ENCODE measurements at regions not wholly inside any gene's neighbourhood (a gene's known extent, or its start where the extent isn't known, plus 50 kb on each side); places are given as distances from the start of the nearest gene placed in this dataset.

- POLR2A ChIA-PET = no interaction called here
Measured at GRCh38 chr10:4264209-4264865, 479.3 kb upstream of the KLF6 start.

More at GRCh38 chr10:4264209-4264865, 479.3 kb upstream of the KLF6 start:
- Mint-ChIP-seq H3K9me3 (peaks cover 15% of the 10 kb centered on the region), H3K27me3 (ENCODE audit: low read depth) (no peaks in the 10 kb centered on the region), H3K36me3 (peaks cover 3% of the 10 kb centered on the region; the same call in 1 of the 2 replicates), H3K4me1 (no peaks in the 10 kb centered on the region), H3K27ac (no peak overlapping the region), H3K4me3 (no peak overlapping the region)
- DNase-seq (ENCODE audit: low spot score) (no peak), ATAC-seq (no peak)
- CTCF ChIA-PET = no interaction called here
- TF ChIP-seq ATF1 (CRISPR knock-in tag; IDR thresholded peaks at IDR 0.05) (no peak), CTCF (IDR thresholded peaks at IDR 0.05) (no peak), ZNF532 (CRISPR knock-in tag; IDR thresholded peaks at IDR 0.05; ENCODE audit: borderline replicate concordance) (no peak), MYBL2 (CRISPR knock-in tag; IDR thresholded peaks at IDR 0.05) (no peak), RELA (CRISPR knock-in tag; IDR thresholded peaks at IDR 0.05; ENCODE audit: borderline replicate concordance) (no peak), CDX4 (CRISPR knock-in tag; IDR thresholded peaks at IDR 0.05; ENCODE audit: borderline replicate concordance) (no peak), CREM (CRISPR knock-in tag; IDR thresholded peaks at IDR 0.05) (no peak), CBFB (CRISPR knock-in tag; IDR thresholded peaks at IDR 0.05; ENCODE audit: low read depth) (no peak), ZBTB21 (CRISPR knock-in tag; IDR thresholded peaks at IDR 0.05; ENCODE audit: borderline replicate concordance) (no peak), SP1 (CRISPR knock-in tag; conservative IDR thresholded peaks at IDR 0.05) (no peak), CREB1 (CRISPR knock-in tag; IDR thresholded peaks at IDR 0.05) (no peak), PREB (CRISPR knock-in tag; IDR thresholded peaks at IDR 0.05; ENCODE audit: borderline replicate concordance) (no peak), ZNF425 (CRISPR knock-in tag; conservative IDR thresholded peaks at IDR 0.05) (no peak), SOX15 (CRISPR knock-in tag; IDR thresholded peaks at IDR 0.05) (no peak)
- TF ChIP-seq, protein P1, sequence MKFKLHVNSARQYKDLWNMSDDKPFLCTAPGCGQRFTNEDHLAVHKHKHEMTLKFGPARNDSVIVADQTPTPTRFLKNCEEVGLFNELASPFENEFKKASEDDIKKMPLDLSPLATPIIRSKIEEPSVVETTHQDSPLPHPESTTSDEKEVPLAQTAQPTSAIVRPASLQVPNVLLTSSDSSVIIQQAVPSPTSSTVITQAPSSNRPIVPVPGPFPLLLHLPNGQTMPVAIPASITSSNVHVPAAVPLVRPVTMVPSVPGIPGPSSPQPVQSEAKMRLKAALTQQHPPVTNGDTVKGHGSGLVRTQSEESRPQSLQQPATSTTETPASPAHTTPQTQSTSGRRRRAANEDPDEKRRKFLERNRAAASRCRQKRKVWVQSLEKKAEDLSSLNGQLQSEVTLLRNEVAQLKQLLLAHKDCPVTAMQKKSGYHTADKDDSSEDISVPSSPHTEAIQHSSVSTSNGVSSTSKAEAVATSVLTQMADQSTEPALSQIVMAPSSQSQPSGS (CRISPR knock-in tag; IDR thresholded peaks at IDR 0.05; ENCODE audit: borderline replicate concordance, low read depth) = no peak
- TF ChIP-seq, protein P2, sequence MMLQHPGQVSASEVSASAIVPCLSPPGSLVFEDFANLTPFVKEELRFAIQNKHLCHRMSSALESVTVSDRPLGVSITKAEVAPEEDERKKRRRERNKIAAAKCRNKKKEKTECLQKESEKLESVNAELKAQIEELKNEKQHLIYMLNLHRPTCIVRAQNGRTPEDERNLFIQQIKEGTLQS (CRISPR knock-in tag; conservative IDR thresholded peaks at IDR 0.05) = no peak
